Upper lobe of left lung (tissue), 4 donors: ENCODE measurements at regions not wholly inside any gene's neighbourhood (a gene's known extent, or its start where the extent isn't known, plus 50 kb on each side); places are given as distances from the start of the nearest gene placed in this dataset.

Experiments used
- CTCF ChIP-seq, 6 experiments: fragments of 450-650 bp in 4 of 6; fragments of 200-600 bp in 2 of 6; sonication (generic) in 2 of 6; IDR thresholded peaks; one replicate each; pipeline ENCODE4 v1.5.1; 2016 to 2019; ENCODE audit warnings: antibody characterized with exemption in 6 of 6
- POLR2A ChIP-seq, 4 donors: fragments of 450-650 bp; IDR thresholded peaks; one replicate each; pipeline ENCODE4 v1.5.1; 2016 to 2017; ENCODE audit warnings: antibody characterized with exemption in 4 of 4, mild to moderate bottlenecking in 2 of 4
- POLR2AphosphoS5 ChIP-seq, 2 donors: sonication (generic); formaldehyde crosslinking; IDR thresholded peaks; one replicate each; pipeline ENCODE4 v1.5.1; 2017; ENCODE audit warnings: antibody characterized with exemption in 2 of 2

DNA sequence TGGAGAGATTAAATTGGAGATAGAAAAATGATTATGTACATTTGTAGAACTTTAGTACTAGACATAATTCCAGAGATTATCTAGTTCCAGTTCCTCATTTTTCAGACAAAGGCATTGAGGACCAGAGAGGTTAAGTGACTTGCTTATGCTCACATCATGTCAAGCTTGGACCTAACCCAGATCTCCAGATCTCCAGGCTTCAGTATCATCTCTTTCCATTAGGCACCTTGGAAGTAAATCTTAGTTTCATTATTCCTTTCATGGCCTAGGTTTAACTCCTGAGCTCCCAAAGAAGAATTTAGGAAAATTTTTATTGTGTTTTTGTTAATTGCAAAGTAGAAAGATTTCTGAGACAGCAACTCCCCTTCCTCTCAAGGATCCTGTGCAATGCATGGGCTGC lies 148.8 kb downstream of the GATB start:
- TF ChIP-seq CTCF (IDR thresholded peaks at IDR 0.05) (no peak), POLR2A (IDR thresholded peaks at IDR 0.05) (no peak), POLR2AphosphoS5 (IDR thresholded peaks at IDR 0.05) (no peak)
